H1 (cell line): ENCODE measurements at regions not wholly inside any gene's neighbourhood (a gene's known extent, or its start where the extent isn't known, plus 50 kb on each side); places are given as distances from the start of the nearest gene placed in this dataset.

Experiments
- CTCF ChIA-PET: fragments of 300-600 bp; sonication (Branson Sonifier 250); formaldehyde crosslinking; loops from one replicate; lab custom pipeline; 2021; ENCODE audit not compliant: partially characterized antibody; lab: Charles Lee
- POLR2A ChIA-PET: fragments of 300-600 bp; sonication (Branson Sonifier 250); formaldehyde crosslinking; loops from one replicate; lab custom pipeline; 2021; ENCODE audit warnings: inconsistent platforms; ENCODE audit not compliant: partially characterized antibody; lab: Charles Lee
- DNase-seq, 2 experiments: peaks; one replicate each; pipeline versions ENCODE4 v3.0.0 to v3.0.0-alpha.2; 2010 to 2022; ENCODE audit warnings: low spot score in 2 of 2, low read depth in 1 of 2, mixed read lengths in 1 of 2
- FAIRE-seq: peaks from 2 replicates; lab custom pipeline; 2011; peaks lifted over from hg19 to GRCh38; lab: Jason Lieb, UNC
- H2AFZ ChIP-seq: 2 replicates; pipeline ENCODE4 v1.8.1; 2012; ENCODE audit warnings: low read length, inconsistent platforms
- H2AK5ac ChIP-seq: 2 replicates; pipeline ENCODE4 v1.6.1; 2013; ENCODE audit warnings: low read depth, low read length
- H2BK120ac ChIP-seq: replicated peaks from 2 replicates; pipeline ENCODE3; 2013; ENCODE audit warnings: low read depth, low read length, inconsistent platforms
- H2BK12ac ChIP-seq: 2 replicates; pipeline ENCODE4 v1.6.1; 2013; ENCODE audit warnings: low read depth, low read length
- H2BK15ac ChIP-seq: 2 replicates; pipeline ENCODE4 v1.6.1; 2013; ENCODE audit warnings: low read length
- H2BK20ac ChIP-seq: 2 replicates; pipeline ENCODE4 v1.6.1; 2013; ENCODE audit warnings: low read length
- H2BK5ac ChIP-seq: 2 replicates; pipeline ENCODE4 v1.6.1; 2013; ENCODE audit warnings: low read depth, low read length
- H3K14ac ChIP-seq: 2 replicates; pipeline ENCODE4 v1.6.1; 2013; ENCODE audit warnings: inconsistent platforms; ENCODE audit not compliant: insufficient read length
- H3K18ac ChIP-seq: 2 replicates; pipeline ENCODE4 v1.6.1; 2013; ENCODE audit warnings: low read length; ENCODE audit errors: extremely low read depth
- H3K23ac ChIP-seq: 2 replicates; pipeline ENCODE4 v1.6.1; 2013; ENCODE audit warnings: inconsistent platforms; ENCODE audit not compliant: insufficient read length
- H3K23me2 ChIP-seq: 2 replicates; pipeline ENCODE4 v1.6.1; 2013; ENCODE audit warnings: low read depth, low read length
- H3K27ac ChIP-seq: 2 replicates; pipeline ENCODE4 v1.6.1; 2011; ENCODE audit warnings: low read depth, low read length, inconsistent platforms
- H3K27me3 ChIP-seq, 4 experiments: replicated peaks in 1 of 4; 1 replicate in 1 of 4; 2 replicates in 3 of 4; pipeline versions ENCODE4 v1.6.1 to v1.8.1; 2011 to 2013; ENCODE audit warnings: low read length in 3 of 4, mild to moderate bottlenecking in 3 of 4, inconsistent platforms in 2 of 4, mixed read lengths in 2 of 4, moderate library complexity in 1 of 4; ENCODE audit not compliant: control insufficient read depth in 3 of 4, insufficient read depth in 3 of 4; ENCODE audit errors: extremely low read depth in 1 of 4
- H3K36me3 ChIP-seq, 4 experiments: 2 replicates each; pipeline versions ENCODE4 v1.6.1 to v1.8.1; 2011 to 2013; ENCODE audit warnings: mild to moderate bottlenecking in 4 of 4, low read length in 3 of 4, moderate library complexity in 2 of 4, control low read depth in 1 of 4, inconsistent platforms in 1 of 4; ENCODE audit not compliant: insufficient read depth in 4 of 4, control insufficient read depth in 2 of 4
- H3K4ac ChIP-seq: replicated peaks from 2 replicates; pipeline ENCODE3; 2013; ENCODE audit warnings: low read length, low read depth, mixed read lengths, inconsistent platforms; ENCODE audit not compliant: insufficient read length
- H3K4me1 ChIP-seq, 4 experiments: replicated peaks in 1 of 4; 1 replicate in 1 of 4; 2 replicates in 3 of 4; pipeline versions ENCODE4 v1.6.1 to v1.8.1; 2011 to 2013; ENCODE audit warnings: low read length in 3 of 4, inconsistent platforms in 2 of 4, mixed read lengths in 1 of 4; ENCODE audit not compliant: insufficient read depth in 4 of 4, control insufficient read depth in 3 of 4
- H3K4me2 ChIP-seq, 2 experiments: 2 replicates each; pipeline versions ENCODE4 v1.6.1 to v1.8.1; 2011 to 2013; ENCODE audit warnings: low read depth in 2 of 2, low read length in 2 of 2, control low read depth in 1 of 2, inconsistent platforms in 1 of 2, mild to moderate bottlenecking in 1 of 2; ENCODE audit not compliant: insufficient read depth in 1 of 2
- H3K4me3 ChIP-seq, 4 experiments: fragments of 200-600, 300-600 bp in 1 of 4; sonication (generic), shearing (Covaris generic), sonication (Bioruptor Twin) in 1 of 4; 2 replicates each; pipeline versions ENCODE4 v1.5.1 to v1.8.1; 2011 to 2016; ENCODE audit warnings: low read length in 4 of 4, low read depth in 3 of 4, control low read depth in 2 of 4, inconsistent platforms in 2 of 4, mild to moderate bottlenecking in 2 of 4, mixed read lengths in 1 of 4, moderate library complexity in 1 of 4; ENCODE audit not compliant: insufficient read depth in 2 of 4; ENCODE audit errors: extremely low read depth in 1 of 4
- H3K56ac ChIP-seq: replicated peaks from 2 replicates; pipeline ENCODE3; 2013; ENCODE audit warnings: low read depth, mild to moderate bottlenecking, mixed read lengths, low read length, inconsistent platforms; ENCODE audit not compliant: insufficient read length
- H3K79me1 ChIP-seq: 2 replicates; pipeline ENCODE4 v1.6.1; 2013; ENCODE audit warnings: low read depth, low read length, control low read depth
- H3K79me2 ChIP-seq, 2 experiments: 2 replicates each; pipeline versions ENCODE4 v1.6.1 to v1.8.1; 2012 to 2013; ENCODE audit warnings: low read length in 2 of 2, mild to moderate bottlenecking in 2 of 2, inconsistent platforms in 1 of 2; ENCODE audit not compliant: insufficient read depth in 2 of 2, control insufficient read depth in 1 of 2
- H3K9ac ChIP-seq, 4 experiments: replicated peaks in 1 of 4; 1 replicate in 1 of 4; 2 replicates in 3 of 4; pipeline versions ENCODE4 v1.6.1 to v1.8.1; 2011 to 2013; ENCODE audit warnings: low read depth in 3 of 4, low read length in 3 of 4, control low read depth in 2 of 4, mild to moderate bottlenecking in 2 of 4, moderate library complexity in 2 of 4, inconsistent platforms in 1 of 4; ENCODE audit errors: extremely low read depth in 1 of 4
- H3K9me3 ChIP-seq, 2 experiments: 2 replicates each; pipeline versions ENCODE4 v1.6.1 to v1.8.1; 2012 to 2013; ENCODE audit warnings: mild to moderate bottlenecking in 2 of 2, moderate library complexity in 2 of 2, control low read depth in 1 of 2, inconsistent platforms in 1 of 2, low read depth in 1 of 2, low read length in 1 of 2, mixed read lengths in 1 of 2; ENCODE audit not compliant: insufficient read depth in 2 of 2
- H4K20me1 ChIP-seq, 2 experiments: replicated peaks in 1 of 2; 2 replicates each; pipeline versions ENCODE3 to v1.8.1; 2011 to 2013; ENCODE audit warnings: inconsistent platforms in 2 of 2, low read length in 2 of 2, mild to moderate bottlenecking in 1 of 2; ENCODE audit not compliant: insufficient read depth in 2 of 2, control insufficient read depth in 1 of 2
- H4K5ac ChIP-seq: 2 replicates; pipeline ENCODE4 v1.6.1; 2013; ENCODE audit warnings: low read length, low read depth, mixed read lengths, inconsistent platforms; ENCODE audit not compliant: insufficient read length
- H4K8ac ChIP-seq: 2 replicates; pipeline ENCODE4 v1.8.0; 2013; ENCODE audit warnings: mild to moderate bottlenecking, moderate library complexity, low read length, inconsistent platforms; ENCODE audit not compliant: insufficient read depth; ENCODE audit errors: extremely low read depth
- H4K91ac ChIP-seq: replicated peaks from 2 replicates; pipeline ENCODE3; 2013; ENCODE audit warnings: low read length, mixed read lengths, inconsistent platforms; ENCODE audit not compliant: insufficient read length
- CTCF ChIP-seq, 3 experiments: IDR thresholded peaks; 1 replicate in 2 of 3; 2 replicates in 1 of 3; pipeline versions ENCODE4 v1.5.1 to v1.6.1; 2011; ENCODE audit warnings: low read length in 3 of 3, mild to moderate bottlenecking in 3 of 3, inconsistent platforms in 2 of 3, low read depth in 1 of 3, moderate library complexity in 1 of 3; ENCODE audit not compliant: insufficient read depth in 1 of 3; ENCODE audit errors: control extremely low read depth in 1 of 3
- E2F6 ChIP-seq: IDR thresholded peaks from 2 replicates; pipeline ENCODE4 v1.6.1; 2012; ENCODE audit warnings: inconsistent platforms
- EZH2 ChIP-seq: fragments of 200-600 bp; sonication (generic); IDR thresholded peaks from 2 replicates; pipeline ENCODE4 v1.7.1; 2012; ENCODE audit warnings: low read depth, mild to moderate bottlenecking, moderate library complexity, low read length, inconsistent platforms; ENCODE audit not compliant: severe bottlenecking
- HDAC2 ChIP-seq, 2 experiments: fragments of 300-600 bp in 1 of 2; sonication (generic) in 1 of 2; IDR thresholded peaks; 2 replicates each; pipeline ENCODE4 v1.6.1; 2011 to 2012; ENCODE audit warnings: low read depth in 2 of 2, low read length in 2 of 2, mild to moderate bottlenecking in 2 of 2, moderate library complexity in 2 of 2, borderline replicate concordance in 1 of 2, inconsistent platforms in 1 of 2
- KDM1A ChIP-seq: fragments of 200-600, 300-600 bp; sonication (generic); IDR thresholded peaks from 2 replicates; pipeline ENCODE4 v1.7.1; 2016; ENCODE audit warnings: mild to moderate bottlenecking, low read length, borderline replicate concordance
- KDM5A ChIP-seq: fragments of 200-600 bp; IDR thresholded peaks from 2 replicates; pipeline ENCODE4 v1.7.1; 2012; ENCODE audit warnings: mild to moderate bottlenecking, low read length, inconsistent platforms, mixed read lengths
- PHF8 ChIP-seq: fragments of 200-600 bp; sonication (generic); conservative IDR thresholded peaks from 2 replicates; pipeline ENCODE4 v1.7.1; 2012; ENCODE audit warnings: low read depth, mild to moderate bottlenecking, inconsistent platforms, low read length, moderate library complexity
- RAD21 ChIP-seq, 2 experiments: IDR thresholded peaks in 1 of 2; conservative IDR thresholded peaks in 1 of 2; 2 replicates each; pipeline ENCODE4 v1.6.1; 2011; ENCODE audit warnings: low read depth in 2 of 2, low read length in 2 of 2, improper control_type of control experiment in 1 of 2, inconsistent platforms in 1 of 2, mild to moderate bottlenecking in 1 of 2, moderate library complexity in 1 of 2
- TBP ChIP-seq: IDR thresholded peaks from 2 replicates; pipeline ENCODE4 v1.6.1; 2011; ENCODE audit warnings: low read depth, low read length, improper control_type of control experiment
- TEAD4 ChIP-seq: IDR thresholded peaks from 2 replicates; pipeline ENCODE4 v1.6.1; 2012; ENCODE audit warnings: low read depth, low read length, inconsistent platforms, mixed read lengths
- WGBS, 2 experiments: shearing (Covaris generic) in 1 of 2; methylation state at CpG; one replicate each; pipeline versions ENCODE4 v1.1.6 to v1.1.7; 2013 to 2015; ENCODE audit warnings: low lambda C conversion rate in 2 of 2, mixed read lengths in 2 of 2, inconsistent platforms in 1 of 2, low coverage in 1 of 2, missing lambda C conversion rate in 1 of 2; ENCODE audit not compliant: insufficient replicate concordance in 2 of 2, insufficient coverage in 1 of 2, insufficient read length in 1 of 2; ENCODE audit errors: extremely low coverage in 1 of 2, missing lambda C conversion rate in 1 of 2; 5-methylcytosine and 5-hydroxymethylcytosine counted together

GRCh38 chr5:162230348-162230747 is 162.8 kb downstream of the GABRG2 start:
- no peak overlapping the region for H3K18ac ChIP-seq
- H2BK5ac ChIP-seq, result no peak overlapping the region
- TF ChIP-seq CTCF (IDR thresholded peaks at IDR 0.05; ENCODE audit: control extremely low read depth in 1 of 3, insufficient read depth in 1 of 3, low read depth in 1 of 3, low read length in 3 of 3), result no peak
- TF ChIP-seq RAD21 (IDR thresholded peaks at IDR 0.05 in 1 of 2, conservative IDR thresholded peaks at IDR 0.05 in 1 of 2; ENCODE audit: low read depth in 2 of 2, low read length in 2 of 2), result no peak
- TF ChIP-seq PHF8, result no peak
- no peak for TF ChIP-seq KDM5A
- TF ChIP-seq TEAD4, result no peak
- TF ChIP-seq EZH2, result no peak
- TF ChIP-seq TBP, result no peak
- TF ChIP-seq E2F6, result no peak
- no peak for TF ChIP-seq HDAC2 (IDR thresholded peaks at IDR 0.05; ENCODE audit: borderline replicate concordance in 1 of 2, low read depth in 2 of 2, low read length in 2 of 2)
- TF ChIP-seq KDM1A, result no peak

More at GRCh38 chr5:162230348-162230747, 162.8 kb downstream of the GABRG2 start:
- Histone ChIP-seq H3K9me3 (peaks cover 18 to 22% of the 10 kb centered on the region in 2 experiments; a peak in 3 of 4 replicates), H3K56ac (no peak overlapping the region), H3K4me2 (no peak overlapping the region), H4K5ac (no peak overlapping the region), H3K9ac (no peak overlapping the region), H3K14ac (no peak overlapping the region), H3K4me1 (no peaks in the 10 kb centered on the region), H2AFZ (no peak overlapping the region), H2BK20ac (no peak overlapping the region), H2AK5ac (no peak overlapping the region), H3K36me3 (no peaks in the 10 kb centered on the region), H3K27ac (no peak overlapping the region), H3K4me3 (no peak overlapping the region), H4K8ac (no peak overlapping the region), H2BK12ac (no peak overlapping the region), H3K23ac (no peak overlapping the region), H4K20me1 (no peaks in the 10 kb centered on the region), H3K27me3 (no peaks in the 10 kb centered on the region), H4K91ac (no peak overlapping the region), H3K23me2 (no peaks in the 10 kb centered on the region), H3K79me1 (no peaks in the 10 kb centered on the region), H3K4ac (no peak overlapping the region), H3K79me2 (no peaks in the 10 kb centered on the region), H2BK120ac (no peak overlapping the region), H2BK15ac (no peak overlapping the region)
- DNase-seq (no peak), FAIRE-seq (no peak)
- ChIA-PET POLR2A (no interaction called here), CTCF (interaction anchor here (0.6 to 1.1 kb wide), 2 partner anchors 604 to 1064 kb away, joined by 3 read pairs; no protein-coding TSS in a partner anchor)
- WGBS, 2 experiments, result 90% methylated on average over 3 of the region's 3 CpGs; no CpG with 5 or more reads in 1 of the 2 experiments
